ENCODE measurements at regions not wholly inside any gene's neighbourhood (a gene's known extent, or its start where the extent isn't known, plus 50 kb on each side); places are given as distances from the start of the nearest gene placed in this dataset.

DNA sequence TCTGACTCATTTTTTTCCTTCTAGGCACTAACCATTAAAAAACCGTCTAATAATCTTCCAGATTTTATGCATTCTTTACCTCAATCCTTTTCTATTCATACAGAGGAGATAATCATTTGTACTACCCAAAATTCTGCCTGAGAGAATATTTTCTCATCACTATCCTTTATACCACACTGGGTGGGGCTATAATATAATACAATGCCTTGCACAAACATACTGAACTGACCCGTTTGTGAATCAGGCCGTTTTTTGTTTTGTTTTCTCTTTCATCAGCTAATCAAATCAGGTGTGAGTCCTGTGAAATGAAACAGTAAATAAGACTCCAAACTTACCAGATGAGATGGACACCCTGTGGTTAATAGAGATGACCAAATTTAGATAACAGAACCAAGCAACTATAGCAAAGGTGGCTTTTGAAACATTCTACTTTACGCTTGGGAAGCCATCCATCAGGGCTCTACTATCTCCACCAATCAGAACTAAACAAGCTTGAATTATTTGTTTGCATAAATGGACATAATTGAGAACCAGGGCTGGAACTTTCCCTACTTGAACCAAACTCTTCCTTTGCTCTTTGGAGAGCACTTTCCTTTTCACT is 573.0 kb downstream of the GABRG1 start:
- no peaks in the 10 kb centered on the region for H3K27me3 ChIP-seq
- H3K4me1 ChIP-seq: no peaks in the 10 kb centered on the region
- H3K9me3 ChIP-seq: no peaks in the 10 kb centered on the region
- H3K36me3 ChIP-seq: no peaks in the 10 kb centered on the region
- TF ChIP-seq, protein P1, sequence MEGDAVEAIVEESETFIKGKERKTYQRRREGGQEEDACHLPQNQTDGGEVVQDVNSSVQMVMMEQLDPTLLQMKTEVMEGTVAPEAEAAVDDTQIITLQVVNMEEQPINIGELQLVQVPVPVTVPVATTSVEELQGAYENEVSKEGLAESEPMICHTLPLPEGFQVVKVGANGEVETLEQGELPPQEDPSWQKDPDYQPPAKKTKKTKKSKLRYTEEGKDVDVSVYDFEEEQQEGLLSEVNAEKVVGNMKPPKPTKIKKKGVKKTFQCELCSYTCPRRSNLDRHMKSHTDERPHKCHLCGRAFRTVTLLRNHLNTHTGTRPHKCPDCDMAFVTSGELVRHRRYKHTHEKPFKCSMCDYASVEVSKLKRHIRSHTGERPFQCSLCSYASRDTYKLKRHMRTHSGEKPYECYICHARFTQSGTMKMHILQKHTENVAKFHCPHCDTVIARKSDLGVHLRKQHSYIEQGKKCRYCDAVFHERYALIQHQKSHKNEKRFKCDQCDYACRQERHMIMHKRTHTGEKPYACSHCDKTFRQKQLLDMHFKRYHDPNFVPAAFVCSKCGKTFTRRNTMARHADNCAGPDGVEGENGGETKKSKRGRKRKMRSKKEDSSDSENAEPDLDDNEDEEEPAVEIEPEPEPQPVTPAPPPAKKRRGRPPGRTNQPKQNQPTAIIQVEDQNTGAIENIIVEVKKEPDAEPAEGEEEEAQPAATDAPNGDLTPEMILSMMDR (IDR thresholded peaks at IDR 0.05): peak in 4 of 6 experiments; percentile 6 to 48 (median 36)
- TF ChIP-seq POLR2A (IDR thresholded peaks at IDR 0.05): no peak
- no peak overlapping the region for H3K27ac ChIP-seq
- no peak for DNase-seq
- no peak overlapping the region for H3K4me3 ChIP-seq

DNA sequence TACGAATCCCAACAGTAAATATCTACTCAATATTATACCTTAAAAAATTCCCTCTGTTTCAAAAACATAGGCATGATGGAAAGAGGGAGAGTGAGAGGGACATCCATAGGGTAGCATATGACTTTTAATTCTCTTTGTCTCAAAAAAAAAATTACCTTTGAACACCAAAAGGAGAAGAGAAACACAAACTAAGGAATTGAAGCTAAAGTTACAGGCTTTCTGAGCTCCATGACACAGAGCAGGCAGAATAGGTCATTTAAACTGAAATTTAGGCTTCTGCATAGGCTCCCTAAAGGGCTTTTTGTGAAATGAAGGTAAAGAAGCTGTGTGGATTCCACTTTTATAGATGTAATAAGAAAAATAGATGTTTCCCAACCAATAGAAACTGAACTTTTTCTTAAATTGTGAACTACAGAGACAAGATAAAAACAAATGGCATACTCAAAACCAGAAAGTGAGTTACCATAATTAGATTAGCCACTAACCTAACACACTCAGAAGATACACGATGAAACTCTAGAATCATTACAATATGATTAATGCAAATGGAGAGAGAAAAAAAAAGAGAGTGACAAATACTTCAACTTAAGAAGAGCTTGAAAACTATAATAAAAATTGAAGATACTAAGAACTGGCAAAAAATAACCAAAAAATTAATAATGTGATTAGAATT is 584.6 kb downstream of the GABRG1 start:
- no peak overlapping the region for H3K4me3 ChIP-seq
- H3K27ac ChIP-seq: no peak overlapping the region
- no peaks in the 10 kb centered on the region for H3K9me3 ChIP-seq
- H3K27me3 ChIP-seq: no peaks in the 10 kb centered on the region
- H3K4me1 ChIP-seq: no peaks in the 10 kb centered on the region
- TF ChIP-seq, protein P1 (IDR thresholded peaks at IDR 0.05): no peak
- TF ChIP-seq POLR2A (IDR thresholded peaks at IDR 0.05): no peak
- DNase-seq: no peak
- H3K36me3 ChIP-seq: no peaks in the 10 kb centered on the region

DNA sequence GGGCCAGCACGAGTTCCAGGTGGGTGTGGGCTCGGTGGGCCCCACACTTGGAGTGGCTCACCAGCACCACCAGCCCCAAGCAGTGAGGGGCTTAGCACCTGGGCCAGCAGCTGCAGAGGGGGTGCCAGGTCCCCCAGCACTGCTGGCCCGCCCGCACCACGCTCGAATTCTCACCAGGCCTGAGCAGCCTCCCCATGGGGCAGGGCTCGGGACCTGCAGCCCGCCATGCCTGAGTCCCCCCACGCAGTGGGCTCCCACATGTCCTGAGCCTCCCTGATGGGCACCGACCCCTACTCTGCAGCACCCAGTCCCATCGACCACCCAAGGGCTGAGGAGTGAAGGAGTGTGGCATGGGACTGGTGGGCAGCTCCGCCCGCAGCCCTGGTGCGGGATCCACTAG is 593.4 kb downstream of the GABRG1 start:
- H3K4me1 ChIP-seq: no peaks in the 10 kb centered on the region
- no peaks in the 10 kb centered on the region for H3K27me3 ChIP-seq
- TF ChIP-seq, protein P1 (IDR thresholded peaks at IDR 0.05): no peak
- no peak for TF ChIP-seq POLR2A (IDR thresholded peaks at IDR 0.05)
- no peak overlapping the region for H3K4me3 ChIP-seq
- H3K36me3 ChIP-seq: no peaks in the 10 kb centered on the region
- DNase-seq: no peak
- no peak overlapping the region for H3K27ac ChIP-seq
- no peaks in the 10 kb centered on the region for H3K9me3 ChIP-seq

DNA sequence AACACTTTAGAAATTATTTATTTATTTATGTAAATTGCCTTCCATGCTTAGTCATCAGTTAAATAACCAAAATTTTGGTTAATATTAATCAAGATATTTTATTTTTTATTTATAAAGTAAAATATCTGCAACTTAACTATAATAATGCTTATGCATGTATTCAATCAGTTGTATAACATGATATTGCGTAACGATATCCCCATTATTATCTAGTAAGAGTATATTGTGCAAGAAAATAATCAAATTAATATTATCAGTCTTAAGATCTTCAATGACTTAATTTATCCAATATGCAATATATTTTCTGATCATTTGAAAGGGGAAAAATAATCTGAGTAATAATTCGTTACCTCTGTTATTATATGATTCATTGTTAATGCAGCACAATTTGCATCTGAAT is 596.7 kb downstream of the GABRG1 start:
- Histone ChIP-seq H3K4me3 (no peak overlapping the region), H3K4me1 (no peaks in the 10 kb centered on the region), H3K27me3 (no peaks in the 10 kb centered on the region), H3K27ac (no peak overlapping the region), H3K36me3 (no peaks in the 10 kb centered on the region), H3K9me3 (no peaks in the 10 kb centered on the region)
- no peak for DNase-seq
- TF ChIP-seq POLR2A (IDR thresholded peaks at IDR 0.05): no peak
- TF ChIP-seq, protein P1 (IDR thresholded peaks at IDR 0.05): no peak

DNA sequence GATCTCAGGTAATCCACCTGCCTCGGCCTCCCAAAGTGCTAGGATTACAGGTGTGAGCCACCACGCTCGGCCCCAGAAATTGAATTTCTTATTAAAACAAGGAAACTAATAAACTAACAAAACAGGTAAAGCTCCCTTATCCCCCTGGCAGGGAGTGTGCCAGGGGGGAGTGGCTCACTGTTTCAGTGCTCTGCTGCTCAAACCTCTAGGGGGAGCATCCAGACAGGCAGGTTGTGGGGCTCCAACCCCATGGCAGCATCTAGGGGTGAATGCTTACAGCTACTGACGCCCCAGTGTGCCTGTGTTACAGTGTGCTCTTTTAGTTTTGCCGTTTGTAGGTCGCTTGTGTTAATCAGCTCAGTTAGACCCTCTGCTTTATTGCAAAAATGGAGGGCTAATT is 605.0 kb downstream of the GABRG1 start:
- H3K27me3 ChIP-seq: no peaks in the 10 kb centered on the region
- no peak for DNase-seq
- no peaks in the 10 kb centered on the region for H3K36me3 ChIP-seq
- no peaks in the 10 kb centered on the region for H3K9me3 ChIP-seq
- H3K4me1 ChIP-seq: no peaks in the 10 kb centered on the region
- no peak overlapping the region for H3K27ac ChIP-seq
- TF ChIP-seq, protein P1 (IDR thresholded peaks at IDR 0.05): no peak
- TF ChIP-seq POLR2A (IDR thresholded peaks at IDR 0.05): no peak
- no peak overlapping the region for H3K4me3 ChIP-seq

Measured in Peyer's patch (tissue), 4 donors.